ENCODE measurements at regions not wholly inside any gene's neighbourhood (a gene's known extent, or its start where the extent isn't known, plus 50 kb on each side); places are given as distances from the start of the nearest gene placed in this dataset.
"Not testable (repeated sequence)": the region's sequence is repeated elsewhere in the genome, so short reads cannot be mapped to it uniquely, and the experiment has no call there.

- Mint-ChIP-seq H3K36me3 (no peaks in the 10 kb centered on the region), H3K27me3 (ENCODE audit: low read depth in 3 of 3) (peaks cover 6 to 19% (median 7%) of the 10 kb centered on the region in 3 donors), H3K9me3 (peaks cover 0 to 1% (median 0%) of the 10 kb centered on the region in 6 donors), H3K4me1 (no peaks in the 10 kb centered on the region), H3K4me3 (no peak overlapping the region), H3K27ac (no peak overlapping the region)
- DNase-seq: no peak
Measured at GRCh38 chr20:58032599-58032998, 195.9 kb downstream of the ANKRD60 start.

GRCh38 chr20:58031350-58031749 is 197.1 kb downstream of the ANKRD60 start:
- DNase-seq, H3K4me1 Mint-ChIP-seq, H3K4me3 Mint-ChIP-seq, H3K27ac Mint-ChIP-seq, H3K36me3 Mint-ChIP-seq, H3K9me3 Mint-ChIP-seq: not testable (repeated sequence)
- H3K27me3 Mint-ChIP-seq (ENCODE audit: low read depth in 3 of 3): peaks cover 5 to 21% (median 6%) of the 10 kb centered on the region in 3 donors

GRCh38 chr20:58028123-58028522 is 200.3 kb downstream of the ANKRD60 start:
- Mint-ChIP-seq H3K27ac (no peak overlapping the region), H3K4me3 (no peak overlapping the region), H3K36me3 (no peaks in the 10 kb centered on the region), H3K9me3 (peaks cover 0 to 1% (median 0%) of the 10 kb centered on the region in 6 donors), H3K27me3 (ENCODE audit: low read depth in 3 of 3) (peaks cover 3 to 16% (median 6%) of the 10 kb centered on the region in 3 donors), H3K4me1 (no peaks in the 10 kb centered on the region)
- DNase-seq: no peak

- DNase-seq: no peak
- peaks cover 0 to 1% (median 0%) of the 10 kb centered on the region in 6 donors for H3K9me3 Mint-ChIP-seq
- peaks cover 4 to 12% (median 5%) of the 10 kb centered on the region in 3 donors for H3K27me3 Mint-ChIP-seq (ENCODE audit: low read depth in 3 of 3)
- H3K4me3 Mint-ChIP-seq: no peak overlapping the region
- no peaks in the 10 kb centered on the region for H3K4me1 Mint-ChIP-seq
- no peak overlapping the region for H3K27ac Mint-ChIP-seq
- H3K36me3 Mint-ChIP-seq: no peaks in the 10 kb centered on the region
Measured at GRCh38 chr20:58026361-58026760, 202.1 kb downstream of the ANKRD60 start.

- no peak overlapping the region for H3K4me3 Mint-ChIP-seq
- no peak overlapping the region for H3K27ac Mint-ChIP-seq
- DNase-seq: no peak
- peaks cover 3 to 11% (median 5%) of the 10 kb centered on the region in 3 donors for H3K27me3 Mint-ChIP-seq (ENCODE audit: low read depth in 3 of 3)
- no peaks in the 10 kb centered on the region for H3K4me1 Mint-ChIP-seq
- no peaks in the 10 kb centered on the region for H3K36me3 Mint-ChIP-seq
- H3K9me3 Mint-ChIP-seq: peaks cover 0 to 1% (median 0%) of the 10 kb centered on the region in 6 donors
Measured at GRCh38 chr20:58025233-58025632, 203.2 kb downstream of the ANKRD60 start.

- no peaks in the 10 kb centered on the region for H3K36me3 Mint-ChIP-seq
- H3K4me3 Mint-ChIP-seq: no peak overlapping the region
- H3K9me3 Mint-ChIP-seq: peaks cover 0 to 1% (median 0%) of the 10 kb centered on the region in 6 donors
- DNase-seq: no peak
- H3K27me3 Mint-ChIP-seq (ENCODE audit: low read depth in 3 of 3): peaks cover 3 to 11% (median 5%) of the 10 kb centered on the region in 3 donors
- H3K4me1 Mint-ChIP-seq: no peaks in the 10 kb centered on the region
- H3K27ac Mint-ChIP-seq: no peak overlapping the region
Measured at GRCh38 chr20:58024241-58024721, 204.2 kb downstream of the ANKRD60 start.

- H3K27ac Mint-ChIP-seq: no peak overlapping the region
- H3K4me1 Mint-ChIP-seq: no peaks in the 10 kb centered on the region
- peaks cover 0 to 1% (median 0%) of the 10 kb centered on the region in 6 donors for H3K9me3 Mint-ChIP-seq
- no peaks in the 10 kb centered on the region for H3K36me3 Mint-ChIP-seq
- H3K4me3 Mint-ChIP-seq: no peak overlapping the region
- DNase-seq: no peak
- peaks cover 4 to 11% (median 5%) of the 10 kb centered on the region in 3 donors for H3K27me3 Mint-ChIP-seq (ENCODE audit: low read depth in 3 of 3)
Measured at GRCh38 chr20:58023781-58024180, 204.7 kb downstream of the ANKRD60 start.

GRCh38 chr20:58023346-58023745 is 205.1 kb downstream of the ANKRD60 start:
- DNase-seq: no peak
- H3K27ac Mint-ChIP-seq: no peak overlapping the region
- H3K27me3 Mint-ChIP-seq (ENCODE audit: low read depth in 3 of 3): peaks cover 1 to 8% (median 4%) of the 10 kb centered on the region in 3 donors
- no peak overlapping the region for H3K4me3 Mint-ChIP-seq
- H3K36me3 Mint-ChIP-seq: no peaks in the 10 kb centered on the region
- H3K4me1 Mint-ChIP-seq: no peaks in the 10 kb centered on the region
- H3K9me3 Mint-ChIP-seq: no peaks in the 10 kb centered on the region

- H3K4me1 Mint-ChIP-seq: no peaks in the 10 kb centered on the region
- no peak for DNase-seq
- H3K27ac Mint-ChIP-seq: no peak overlapping the region
- H3K36me3 Mint-ChIP-seq: no peaks in the 10 kb centered on the region
- no peak overlapping the region for H3K4me3 Mint-ChIP-seq
- peaks cover 1 to 6% (median 4%) of the 10 kb centered on the region in 3 donors for H3K27me3 Mint-ChIP-seq (ENCODE audit: low read depth in 3 of 3)
- no peaks in the 10 kb centered on the region for H3K9me3 Mint-ChIP-seq
Measured at GRCh38 chr20:58022711-58023110, 205.7 kb downstream of the ANKRD60 start.

- Mint-ChIP-seq H3K27ac (no peak overlapping the region), H3K36me3 (no peaks in the 10 kb centered on the region), H3K4me3 (no peak overlapping the region), H3K9me3 (no peaks in the 10 kb centered on the region), H3K27me3 (ENCODE audit: low read depth in 3 of 3) (peaks cover 0 to 6% (median 1%) of the 10 kb centered on the region in 3 donors), H3K4me1 (no peaks in the 10 kb centered on the region)
- DNase-seq: no peak
Measured at GRCh38 chr20:58021481-58021880, 207.0 kb downstream of the ANKRD60 start.

GRCh38 chr20:58020656-58021454 is 207.6 kb downstream of the ANKRD60 start:
- no peak overlapping the region for H3K4me3 Mint-ChIP-seq
- H3K27me3 Mint-ChIP-seq (ENCODE audit: low read depth in 3 of 3): peaks cover 0 to 6% (median 2%) of the 10 kb centered on the region in 3 donors
- DNase-seq: no peak
- no peak overlapping the region for H3K27ac Mint-ChIP-seq
- no peaks in the 10 kb centered on the region for H3K9me3 Mint-ChIP-seq
- H3K36me3 Mint-ChIP-seq: no peaks in the 10 kb centered on the region
- H3K4me1 Mint-ChIP-seq: no peaks in the 10 kb centered on the region

GRCh38 chr20:58019850-58020625 is 208.4 kb downstream of the ANKRD60 start:
- Mint-ChIP-seq H3K27ac (no peak overlapping the region), H3K9me3 (no peaks in the 10 kb centered on the region), H3K36me3 (no peaks in the 10 kb centered on the region), H3K4me1 (no peaks in the 10 kb centered on the region), H3K27me3 (ENCODE audit: low read depth in 3 of 3) (peaks cover 0 to 6% (median 5%) of the 10 kb centered on the region in 3 donors), H3K4me3 (no peak overlapping the region)
- no peak for DNase-seq

- Mint-ChIP-seq H3K9me3 (no peaks in the 10 kb centered on the region), H3K27ac (no peak overlapping the region), H3K36me3 (no peaks in the 10 kb centered on the region), H3K27me3 (ENCODE audit: low read depth in 3 of 3) (peaks cover 0 to 6% (median 5%) of the 10 kb centered on the region in 3 donors), H3K4me3 (no peak overlapping the region), H3K4me1 (no peaks in the 10 kb centered on the region)
- no peak for DNase-seq
Measured at GRCh38 chr20:58019027-58019849, 209.2 kb downstream of the ANKRD60 start.
